ENCODE measurements at regions not wholly inside any gene's neighbourhood (a gene's known extent, or its start where the extent isn't known, plus 50 kb on each side); places are given as distances from the start of the nearest gene placed in this dataset.

- no peak for DNase-seq (ENCODE audit: low read depth)
Measured at GRCh38 chr11:91258876-91259275, 965.7 kb upstream of the FAT3 start.

- peak; percentile 10 for DNase-seq (ENCODE audit: low read depth)
Measured at GRCh38 chr11:91257667-91258066, 967.0 kb upstream of the FAT3 start.

GRCh38 chr11:91248199-91248807 is 976.3 kb upstream of the FAT3 start:
- peak; percentile 65 for DNase-seq (ENCODE audit: low read depth)

- no peak for DNase-seq (ENCODE audit: low read depth)
Measured at GRCh38 chr11:91247009-91247735, 977.4 kb upstream of the FAT3 start.

- DNase-seq (ENCODE audit: low read depth), result no peak
Measured at GRCh38 chr11:91244912-91245311, 979.7 kb upstream of the FAT3 start.

GRCh38 chr11:91243630-91244029 is 981.0 kb upstream of the FAT3 start:
- no peak for DNase-seq (ENCODE audit: low read depth)

GRCh38 chr11:91243051-91243450 is 981.6 kb upstream of the FAT3 start:
- no peak for DNase-seq (ENCODE audit: low read depth)

- DNase-seq (ENCODE audit: low read depth), result no peak
Measured at GRCh38 chr11:91241226-91241625, 983.4 kb upstream of the FAT3 start.

- DNase-seq (ENCODE audit: low read depth), result no peak
Measured at GRCh38 chr11:91239359-91239758, 985.3 kb upstream of the FAT3 start.

- peak; percentile 45 for DNase-seq (ENCODE audit: low read depth)
Measured at GRCh38 chr11:91231226-91231625, 993.4 kb upstream of the FAT3 start.

GRCh38 chr11:91230647-91231046 is 994.0 kb upstream of the FAT3 start:
- no peak for DNase-seq (ENCODE audit: low read depth)

GRCh38 chr11:91222830-91223229 is 1000.0 kb upstream of the CHORDC1 start:
- no peak for DNase-seq (ENCODE audit: low read depth)

- DNase-seq (ENCODE audit: low read depth), result peak; percentile 51
Measured at GRCh38 chr11:91220476-91221202, 997.8 kb upstream of the CHORDC1 start.

GRCh38 chr11:91219535-91219934 is 996.7 kb upstream of the CHORDC1 start:
- DNase-seq (ENCODE audit: low read depth), result peak; percentile 54

GRCh38 chr11:91209751-91210150 is 986.9 kb upstream of the CHORDC1 start:
- no peak for DNase-seq (ENCODE audit: low read depth)

GRCh38 chr11:91209306-91209705 is 986.5 kb upstream of the CHORDC1 start:
- no peak for DNase-seq (ENCODE audit: low read depth)

GRCh38 chr11:91199866-91200265 is 977.0 kb upstream of the CHORDC1 start:
- DNase-seq (ENCODE audit: low read depth), result peak; percentile 75

GRCh38 chr11:91194546-91194945 is 971.7 kb upstream of the CHORDC1 start:
- DNase-seq (ENCODE audit: low read depth), result no peak

- DNase-seq (ENCODE audit: low read depth), result no peak
Measured at GRCh38 chr11:91188484-91188883, 965.6 kb upstream of the CHORDC1 start.

GRCh38 chr11:91187314-91187713 is 964.5 kb upstream of the CHORDC1 start:
- no peak for DNase-seq (ENCODE audit: low read depth)

GRCh38 chr11:91178366-91178765 is 955.5 kb upstream of the CHORDC1 start:
- no peak for DNase-seq (ENCODE audit: low read depth)

GRCh38 chr11:91174734-91175133 is 951.9 kb upstream of the CHORDC1 start:
- DNase-seq (ENCODE audit: low read depth), result no peak

Data from myocyte (in vitro differentiated cells).